ENCODE measurements at regions not wholly inside any gene's neighbourhood (a gene's known extent, or its start where the extent isn't known, plus 50 kb on each side); places are given as distances from the start of the nearest gene placed in this dataset.

DNA sequence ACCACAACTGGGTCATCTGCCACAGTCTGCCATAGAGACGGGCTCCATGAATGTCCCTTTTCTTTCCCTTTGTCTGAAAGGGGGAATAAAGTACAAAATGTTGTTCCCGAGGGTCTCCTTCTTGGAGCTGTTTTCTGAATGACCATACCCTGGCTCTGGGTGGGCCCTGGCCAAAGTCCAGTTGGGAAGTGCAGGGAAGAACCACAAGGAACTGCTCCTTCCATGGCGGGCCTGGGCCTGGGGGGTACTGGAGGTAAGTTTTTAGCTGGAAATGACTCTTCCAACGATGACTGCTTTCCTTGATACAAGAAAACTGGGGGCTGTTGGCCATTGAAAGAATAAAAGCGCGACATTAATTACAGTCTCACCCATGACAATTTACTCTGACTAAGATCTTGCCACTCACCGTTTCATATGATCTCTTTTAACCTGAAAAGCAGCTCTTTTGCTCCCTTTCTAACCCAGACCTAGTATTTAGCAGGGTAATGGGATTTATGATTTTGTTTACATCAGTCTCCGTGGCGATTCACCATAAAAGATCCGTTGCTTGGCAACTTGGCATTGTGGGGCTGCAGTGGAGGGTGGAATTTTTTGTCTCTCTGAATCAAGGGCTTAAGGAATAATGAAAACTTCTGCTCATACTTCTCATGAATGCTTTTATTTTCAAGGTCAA lies 89.2 kb upstream of the PTCH1 start:
- POLR2A ChIA-PET, result no interaction called here
- CTCF ChIA-PET, result interaction anchor here (0.6 kb wide), 1 partner anchor 700 kb away, joined by 3 read pairs; no protein-coding TSS in a partner anchor

DNA sequence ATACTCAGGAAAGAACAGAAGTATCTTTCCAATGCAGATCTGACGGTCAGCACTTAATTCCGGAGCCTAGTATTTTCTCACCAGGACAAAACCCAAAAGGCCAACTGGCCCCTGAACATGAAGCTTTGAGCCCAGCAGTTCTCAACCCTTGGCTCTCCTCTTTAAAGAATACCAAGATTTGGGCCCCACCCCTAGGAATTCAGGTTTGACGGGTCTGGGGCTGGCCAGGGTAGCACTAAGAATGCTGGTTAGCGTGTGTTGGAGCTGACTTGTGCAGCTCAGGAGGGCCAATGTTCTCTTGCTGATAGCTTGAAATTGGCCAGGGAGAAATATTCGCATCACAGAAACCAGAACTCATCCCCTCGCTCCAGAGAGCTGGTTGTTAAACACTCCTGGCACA lies 88.3 kb upstream of the PTCH1 start:
- ChIA-PET POLR2A (no interaction called here), CTCF (no interaction called here)

DNA sequence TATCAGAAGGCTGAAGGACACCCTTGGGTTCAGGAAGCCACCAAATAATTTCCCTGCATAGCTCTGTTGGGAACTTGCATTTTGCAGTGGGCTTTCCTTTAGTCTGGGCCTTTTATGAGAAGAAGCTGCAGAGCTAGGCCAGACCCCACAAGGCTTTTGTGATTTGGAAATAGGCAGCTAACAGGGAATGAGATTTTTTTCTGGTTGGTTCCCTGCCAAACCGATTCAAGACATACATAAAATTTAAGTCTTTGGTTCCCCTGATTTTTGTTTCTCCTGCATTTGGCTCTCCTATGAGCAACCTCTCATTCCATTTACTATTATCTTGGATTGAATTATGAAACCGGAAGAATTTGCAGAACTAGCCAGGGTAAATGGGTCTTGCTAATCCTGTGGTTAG lies 81.5 kb upstream of the PTCH1 start:
- POLR2A ChIA-PET, result no interaction called here
- CTCF ChIA-PET, result no interaction called here

DNA sequence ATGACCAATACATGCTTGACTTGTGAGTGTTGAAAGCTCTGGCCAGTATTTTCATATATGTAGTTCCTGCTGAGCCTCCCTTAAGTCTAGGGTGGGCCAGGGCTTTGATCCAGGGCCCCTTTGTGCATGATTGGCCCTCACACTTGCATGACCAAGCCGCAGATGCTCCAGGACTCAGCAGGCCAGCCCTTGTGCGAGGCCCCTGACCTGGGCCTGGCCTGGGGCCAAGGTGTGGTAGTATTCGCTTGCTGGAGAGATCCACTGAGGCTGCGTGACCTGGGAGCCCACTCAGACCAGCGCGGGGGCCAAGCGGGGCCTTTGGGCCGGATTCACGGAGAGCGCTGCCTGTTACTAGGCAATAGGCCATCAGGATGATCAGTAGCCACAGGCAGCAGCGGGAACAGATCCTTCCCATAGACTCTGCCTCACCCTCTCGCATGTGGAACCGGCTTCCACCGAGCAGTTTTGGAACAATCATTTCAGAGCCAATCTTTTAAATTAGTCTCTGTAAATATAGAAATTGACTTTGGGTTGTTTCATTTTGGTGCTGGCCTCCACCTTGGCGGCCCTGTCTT lies 79.0 kb upstream of the PTCH1 start:
- POLR2A ChIA-PET, result no interaction called here
- CTCF ChIA-PET, result no interaction called here

DNA sequence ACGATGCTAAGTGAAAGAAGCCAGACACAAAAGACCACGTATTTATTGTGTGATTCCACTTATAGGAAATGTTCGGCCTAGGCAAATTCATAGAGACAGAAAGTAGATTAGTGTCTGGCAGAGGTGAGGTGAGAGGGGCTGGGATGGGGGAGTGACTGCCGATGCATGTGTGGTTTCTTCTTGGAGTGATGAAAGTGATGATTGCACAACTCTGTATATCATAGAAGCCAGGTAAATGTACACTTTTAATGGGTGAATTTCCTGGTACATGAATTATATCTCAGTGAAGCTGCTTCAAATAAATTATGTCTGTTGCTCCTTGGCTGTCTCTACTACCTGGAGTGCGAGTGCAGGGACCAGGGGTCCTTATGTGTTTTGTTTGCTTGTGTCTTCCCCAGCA lies 76.2 kb upstream of the PTCH1 start:
- CTCF ChIA-PET, result no interaction called here
- POLR2A ChIA-PET, result no interaction called here

DNA sequence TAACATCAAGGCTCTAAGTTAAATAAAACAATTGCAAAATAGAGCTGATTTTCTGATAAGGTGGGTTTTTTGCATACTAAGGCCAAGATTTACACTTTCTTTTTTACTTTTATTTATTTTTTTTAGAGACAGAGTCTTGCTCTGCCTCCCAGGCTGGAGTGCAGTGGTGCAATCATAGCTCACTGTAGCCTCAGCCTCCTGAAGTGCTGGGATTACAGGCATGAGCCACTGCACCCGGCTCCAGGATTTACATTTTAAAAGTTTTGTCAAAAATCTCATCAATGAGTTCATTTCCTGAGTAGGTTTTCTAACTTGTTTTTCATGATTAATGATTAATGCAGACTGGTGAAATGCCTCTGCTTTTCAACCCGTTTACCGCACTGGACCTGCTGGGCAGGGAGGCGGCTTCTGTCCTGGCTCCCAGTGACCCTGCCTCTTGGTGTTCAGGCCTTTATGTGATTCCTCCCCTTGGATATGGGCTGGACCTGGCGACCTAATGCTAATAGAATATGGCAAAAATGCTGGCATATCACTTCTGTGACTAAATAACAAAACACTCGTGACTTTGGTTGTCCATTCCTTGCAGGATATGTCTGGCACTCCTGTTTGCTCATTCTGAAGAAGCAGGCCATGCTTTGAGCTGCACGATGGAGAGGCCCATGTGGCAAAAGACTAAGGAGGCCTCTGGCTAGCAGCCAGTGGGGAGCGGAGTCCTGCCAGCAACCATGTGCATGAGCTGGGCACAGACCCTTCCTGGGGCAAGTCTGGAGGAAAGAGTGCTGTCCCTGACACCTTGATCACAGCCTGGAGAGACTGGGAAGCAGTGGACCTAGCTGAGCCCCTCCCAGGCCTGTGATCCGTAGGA lies 72.2 kb upstream of the PTCH1 start:
- ChIA-PET POLR2A (no interaction called here), CTCF (no interaction called here)

DNA sequence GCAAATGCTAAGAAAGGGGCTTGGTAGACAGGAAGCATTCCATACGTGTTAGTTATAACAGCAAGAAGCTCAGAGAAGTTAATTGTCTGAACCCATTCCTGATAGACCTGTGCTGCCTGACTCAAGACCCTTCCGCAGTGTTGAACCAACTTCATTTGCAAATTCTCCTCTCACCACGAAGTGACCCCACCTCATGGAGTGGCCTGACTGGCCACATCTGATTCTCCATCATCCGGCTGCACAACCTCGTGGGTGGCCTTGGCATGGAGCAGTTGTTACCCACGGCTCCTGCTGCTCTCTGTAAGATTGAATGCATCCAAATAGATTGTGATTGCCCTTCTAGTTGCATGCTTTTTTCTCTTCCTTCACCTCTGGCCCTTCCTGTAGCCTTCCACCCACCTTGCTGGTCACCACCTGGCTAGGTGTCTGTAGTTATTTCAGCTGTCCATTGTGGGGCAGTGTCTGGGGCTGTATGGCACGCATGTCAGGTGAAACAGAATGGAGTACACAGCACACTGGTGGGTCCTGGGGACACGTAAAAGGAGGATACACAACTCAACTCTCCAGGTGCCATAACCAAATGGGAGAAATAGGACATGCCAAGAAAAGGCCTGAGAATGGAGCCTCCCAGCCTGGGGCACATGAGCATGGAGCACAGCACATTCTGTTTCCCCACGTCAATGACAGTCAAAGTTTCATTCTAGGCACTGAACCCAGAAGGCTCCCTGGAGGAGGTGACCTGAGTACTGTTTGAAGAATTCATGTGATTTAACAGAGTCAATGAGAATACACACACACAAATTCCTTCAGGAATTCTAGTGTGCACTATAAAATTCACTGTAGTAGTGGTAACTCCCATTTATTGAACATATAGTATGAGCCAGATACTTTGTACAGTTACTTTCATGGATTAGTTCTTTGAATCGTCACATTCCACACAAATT lies 70.5 kb upstream of the PTCH1 start:
- CTCF ChIA-PET, result no interaction called here
- POLR2A ChIA-PET, result no interaction called here

DNA sequence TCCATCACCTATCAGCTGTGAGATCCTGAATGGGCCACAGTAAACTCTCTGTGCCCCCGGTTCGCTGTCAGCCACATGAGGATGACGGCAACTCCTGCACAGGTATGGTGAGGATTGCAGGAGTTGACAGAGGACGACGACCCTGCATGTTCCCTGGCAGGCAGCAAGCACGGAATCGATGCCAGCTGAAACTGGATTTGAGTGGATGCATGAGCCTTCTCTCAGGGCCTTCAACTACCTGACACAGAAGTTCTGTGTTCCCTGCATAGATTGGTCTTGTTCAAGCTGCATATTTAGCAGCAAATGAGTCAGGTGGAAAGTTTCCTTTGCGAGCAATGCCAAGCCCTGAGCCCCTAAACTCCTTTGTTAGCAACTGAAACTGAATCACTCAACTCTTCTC lies 69.6 kb upstream of the PTCH1 start:
- CTCF ChIA-PET, result no interaction called here
- POLR2A ChIA-PET, result no interaction called here

DNA sequence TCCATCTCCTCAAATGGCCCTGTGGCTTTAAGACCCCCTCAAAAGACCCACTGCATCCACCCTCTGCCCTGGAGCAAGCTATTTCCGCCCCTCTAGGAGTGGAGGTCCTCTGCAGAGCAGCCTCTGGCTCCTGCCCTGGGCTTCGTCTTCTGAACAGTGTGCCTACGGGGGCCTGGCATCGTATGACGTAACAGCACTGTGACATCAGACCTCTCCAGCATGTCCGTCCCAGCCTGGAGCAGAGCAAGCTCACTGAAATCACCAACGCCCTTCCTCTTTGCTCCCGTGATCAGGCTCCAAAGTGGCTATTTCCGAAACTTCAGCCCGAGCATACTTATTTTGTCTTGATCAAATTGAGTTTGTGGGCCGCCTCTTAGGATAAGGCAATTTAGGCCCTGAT lies 69.1 kb upstream of the PTCH1 start:
- ChIA-PET CTCF (no interaction called here), POLR2A (no interaction called here)

DNA sequence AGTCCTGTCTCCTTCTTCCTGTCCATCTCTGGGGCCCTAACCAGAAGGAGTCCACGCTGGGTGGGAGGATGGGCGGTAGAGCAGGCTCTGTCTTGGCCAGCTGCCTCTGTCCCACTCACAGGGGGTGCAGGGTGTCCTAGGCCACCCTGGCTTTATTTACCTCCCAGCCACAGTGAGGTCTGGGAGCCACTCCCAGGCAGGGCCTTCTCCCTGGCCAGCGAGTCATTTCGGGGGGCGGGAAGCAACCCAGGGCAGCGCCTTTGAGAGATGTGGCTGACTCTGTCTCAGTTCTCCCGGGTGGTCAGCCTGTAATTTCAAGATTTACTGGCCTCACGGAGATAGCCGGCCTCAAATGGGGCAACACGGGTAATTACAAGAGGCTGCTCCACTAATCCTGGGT lies 67.4 kb upstream of the PTCH1 start:
- CTCF ChIA-PET, result no interaction called here
- POLR2A ChIA-PET, result no interaction called here

DNA sequence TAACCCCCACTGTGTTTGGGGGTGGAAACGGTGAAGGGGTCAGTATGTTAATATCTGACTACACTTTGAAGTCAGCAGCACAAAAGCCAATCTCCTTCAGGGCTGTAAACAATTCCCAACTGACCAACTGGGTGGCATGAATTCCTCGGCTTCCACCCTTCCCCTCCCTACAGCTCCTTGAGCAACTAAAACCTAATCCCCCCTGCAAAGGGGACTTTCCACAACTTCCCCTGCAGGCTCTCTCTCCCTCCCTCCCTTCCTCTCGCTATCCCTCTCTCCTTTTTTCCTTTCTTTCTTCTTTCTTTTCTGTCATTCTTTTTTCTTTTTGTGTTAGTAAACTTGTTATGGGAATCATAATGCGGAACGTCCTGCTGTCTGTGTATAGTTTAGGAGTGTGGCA lies 65.1 kb upstream of the PTCH1 start:
- CTCF ChIA-PET, result no interaction called here
- POLR2A ChIA-PET, result no interaction called here

DNA sequence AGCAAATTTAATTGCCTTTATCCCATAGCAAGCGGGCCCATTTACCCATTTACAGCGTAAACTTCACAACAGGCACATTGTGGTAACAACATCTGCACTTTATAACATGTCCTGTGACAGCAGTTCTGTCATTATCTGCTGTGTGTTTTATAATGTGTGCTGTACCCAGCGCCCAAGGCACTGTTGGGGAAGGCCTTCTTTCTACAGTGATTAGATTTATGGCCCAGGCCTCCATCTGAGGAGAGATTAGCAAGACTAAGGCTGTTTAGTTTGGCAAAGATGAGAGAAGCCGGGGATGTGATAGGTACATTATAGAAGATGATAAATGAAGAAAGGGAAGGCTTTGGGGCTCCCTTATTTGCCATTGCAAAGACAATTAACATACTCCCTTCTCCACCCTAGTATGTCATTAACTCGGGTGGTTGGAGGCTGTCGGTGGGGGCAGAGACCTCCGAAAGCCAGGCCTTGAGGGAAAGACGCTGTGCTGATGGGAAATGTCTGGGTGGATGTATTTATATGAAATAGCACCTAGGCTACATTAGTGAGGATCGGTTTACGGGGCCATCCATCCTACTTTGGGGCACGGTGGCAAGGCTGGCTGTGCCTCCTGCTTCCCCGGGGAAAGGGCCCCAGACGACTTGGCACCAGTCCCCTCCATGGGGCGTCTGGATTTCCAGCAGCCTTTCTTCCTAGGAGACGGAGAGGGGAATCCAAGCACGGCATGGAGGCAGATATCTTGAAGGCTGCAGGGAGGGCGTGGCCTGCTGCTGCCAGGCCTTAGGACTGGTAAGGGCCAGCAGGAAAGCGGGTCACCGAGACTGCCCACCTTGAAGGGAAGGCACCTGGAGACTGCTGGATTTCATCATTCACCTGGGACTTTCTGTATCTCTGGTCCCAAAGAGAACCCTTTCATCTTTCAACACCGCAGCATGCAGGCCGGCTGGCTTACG lies 64.3 kb upstream of the PTCH1 start:
- ChIA-PET POLR2A (no interaction called here), CTCF (no interaction called here)

DNA sequence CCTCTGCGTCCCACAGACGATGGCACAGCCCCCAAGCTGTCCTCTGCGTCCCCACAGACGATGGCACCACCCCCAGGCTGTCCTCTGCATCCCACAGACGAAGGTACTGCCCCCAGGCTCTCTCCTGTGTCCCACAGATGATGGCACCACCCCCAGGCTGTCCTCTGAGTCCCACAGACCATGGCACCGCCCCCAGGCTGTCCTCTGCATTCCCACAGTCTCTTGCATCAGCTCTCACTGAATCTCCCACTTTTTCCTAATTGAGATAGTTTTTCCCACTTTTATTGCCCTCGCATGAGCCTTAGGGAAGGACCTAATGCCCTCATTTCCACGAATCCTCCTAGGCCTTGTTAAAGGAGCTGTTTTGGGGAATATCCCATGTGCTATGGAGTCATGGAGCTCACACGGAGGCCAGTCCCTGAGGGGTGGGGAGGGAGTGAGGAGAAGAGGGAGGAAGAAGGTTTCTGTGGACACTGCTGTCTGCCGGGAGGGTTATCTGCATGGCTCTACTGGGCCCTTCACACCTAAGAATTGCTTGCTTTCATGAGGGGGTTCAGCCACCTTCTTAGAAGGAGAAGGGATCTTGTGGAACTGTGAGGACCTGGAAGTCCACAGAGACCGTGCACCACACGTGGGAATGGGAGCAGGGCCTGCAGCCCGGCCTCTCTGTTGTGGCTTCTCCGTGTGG lies 58.2 kb upstream of the PTCH1 start:
- CTCF ChIA-PET, result no interaction called here
- POLR2A ChIA-PET, result no interaction called here

DNA sequence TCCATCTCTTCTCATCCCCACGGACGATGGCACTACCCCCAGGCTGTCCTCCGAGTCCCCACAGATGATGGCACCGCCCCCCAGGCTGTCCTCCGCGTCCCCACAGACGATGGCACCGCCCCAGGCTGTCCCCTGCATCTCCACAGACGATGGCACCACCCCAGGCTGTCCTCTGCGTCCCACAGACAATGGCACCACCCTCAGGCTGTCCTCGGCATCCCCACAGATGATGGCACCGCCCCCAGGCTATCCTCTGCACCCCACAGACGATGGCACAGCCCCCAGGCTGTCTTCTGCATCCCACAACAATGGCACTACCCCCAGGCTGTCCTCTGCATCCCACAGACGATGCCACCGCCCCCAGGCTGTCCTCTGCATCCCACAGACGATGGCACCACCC lies 57.4 kb upstream of the PTCH1 start:
- POLR2A ChIA-PET, result no interaction called here
- CTCF ChIA-PET, result no interaction called here

DNA sequence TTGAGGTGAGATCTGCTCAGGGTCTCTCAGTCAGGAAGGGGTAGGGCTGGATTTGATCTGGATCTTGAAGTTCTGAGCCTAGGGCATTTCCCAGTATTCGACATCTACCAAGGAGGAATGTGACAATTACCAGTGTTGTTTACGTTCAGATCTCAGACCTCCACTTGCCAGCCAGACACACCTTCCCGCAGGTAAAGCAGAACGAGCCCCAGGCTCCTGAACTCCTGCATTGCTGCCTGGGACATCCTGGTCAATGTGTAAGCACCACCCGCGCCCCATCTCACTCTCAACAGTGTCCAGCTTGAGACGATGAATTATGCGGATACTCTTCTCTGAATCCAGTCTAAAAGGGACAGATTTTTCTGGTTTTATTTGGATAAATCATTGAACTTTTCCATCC lies 56.7 kb upstream of the PTCH1 start:
- ChIA-PET CTCF (no interaction called here), POLR2A (no interaction called here)

DNA sequence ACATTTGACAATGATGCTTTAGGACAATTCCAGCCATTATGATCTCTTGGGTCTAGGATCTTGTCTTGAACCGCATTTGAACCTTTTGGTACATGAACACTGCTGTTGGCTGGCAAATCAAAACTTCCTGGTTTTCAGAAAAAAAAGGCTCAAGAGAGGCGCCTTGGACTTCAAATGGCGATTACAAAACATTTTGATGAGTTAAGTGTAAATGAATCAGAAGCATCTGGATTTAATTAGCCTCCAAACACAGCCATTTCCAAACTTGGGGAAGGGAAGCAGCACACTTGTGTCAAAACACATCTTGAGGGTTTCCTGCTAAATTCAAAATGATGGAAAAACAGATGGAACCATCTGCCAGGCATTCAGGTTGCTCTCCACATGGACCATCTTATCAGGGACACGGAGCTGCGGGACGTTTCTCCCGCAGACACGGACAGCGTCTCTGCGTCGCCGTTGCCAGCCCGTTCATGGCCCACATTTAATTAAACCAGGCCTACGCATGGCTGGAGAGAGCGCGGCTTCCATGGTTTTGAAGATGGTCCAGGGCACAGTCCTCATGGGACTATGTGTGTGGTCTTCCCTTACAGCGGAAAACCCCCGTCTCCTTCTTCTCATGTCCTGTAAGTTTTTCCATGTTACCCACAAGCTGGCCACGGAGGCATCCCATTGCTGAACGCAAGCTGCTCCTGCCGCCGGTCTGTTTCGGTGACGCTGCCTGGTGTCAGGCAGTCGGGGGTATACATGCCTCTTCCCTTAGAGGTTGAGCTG lies 55.8 kb upstream of the PTCH1 start:
- POLR2A ChIA-PET, result no interaction called here
- CTCF ChIA-PET, result no interaction called here

DNA sequence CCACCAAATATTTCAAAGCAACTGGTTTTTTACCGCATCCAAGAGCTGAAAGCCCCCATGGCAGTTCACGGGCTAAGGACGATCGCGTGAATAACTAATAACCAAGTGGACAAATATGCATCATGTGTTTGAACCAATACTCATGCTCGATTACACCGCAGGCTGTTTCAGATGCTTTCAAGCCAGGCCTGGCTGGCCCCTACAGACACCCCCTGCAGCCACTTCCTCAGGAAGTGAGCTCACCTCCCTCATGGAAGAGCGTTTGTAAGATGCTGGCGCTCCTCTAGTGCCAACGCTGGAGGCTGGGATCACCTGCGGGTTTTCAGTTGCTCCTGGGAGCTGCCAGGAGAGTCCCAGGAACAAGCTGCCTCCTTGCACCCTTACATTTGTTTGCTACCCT lies 53.9 kb upstream of the PTCH1 start:
- ChIA-PET CTCF (no interaction called here), POLR2A (no interaction called here)

DNA sequence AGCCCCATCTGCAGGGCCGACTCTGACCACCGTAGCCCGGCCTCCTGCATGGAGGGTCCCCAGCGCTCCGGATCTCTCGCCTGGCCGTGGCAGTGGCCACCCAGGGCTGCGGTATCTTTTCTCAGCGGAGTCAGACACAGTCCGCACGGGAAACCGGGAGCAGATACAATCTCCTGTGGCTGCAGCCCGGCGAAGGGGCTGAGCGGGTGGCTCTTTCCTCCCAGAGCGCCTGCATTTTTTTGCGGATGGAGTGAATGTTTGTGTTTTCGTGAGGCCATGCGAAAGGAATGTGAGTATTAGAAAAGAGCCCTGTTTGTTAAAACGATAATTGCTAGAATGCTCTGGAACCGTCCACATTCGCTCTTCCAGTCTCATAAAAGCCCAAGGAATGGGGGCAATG lies 53.4 kb upstream of the PTCH1 start:
- CTCF ChIA-PET, result no interaction called here
- POLR2A ChIA-PET, result no interaction called here

Measured in activated CD8-positive, alpha-beta memory T cell treated with anti-CD3 and anti-CD28 coated beads for 36 hours (primary cell).